Fibroblast of mammary gland (primary cell): ENCODE measurements at regions not wholly inside any gene's neighbourhood (a gene's known extent, or its start where the extent isn't known, plus 50 kb on each side); places are given as distances from the start of the nearest gene placed in this dataset.

Source experiments
- DNase-seq: peaks from one replicate; pipeline ENCODE4 v3.0.0-alpha.2; 2010; ENCODE audit warnings: low read depth
- H3K4me3 ChIP-seq: 2 replicates; pipeline ENCODE4 v1.5.1; 2011; ENCODE audit warnings: low read depth, mild to moderate bottlenecking, low read length, moderate library complexity; ENCODE audit not compliant: control insufficient read depth
- CTCF ChIP-seq: conservative IDR thresholded peaks from 2 replicates; pipeline ENCODE4 v1.5.1; 2011; ENCODE audit warnings: low read depth, low read length, inconsistent platforms; ENCODE audit not compliant: control insufficient read depth, insufficient read depth

- DNase-seq, result no peak
- no peak for TF ChIP-seq CTCF
- H3K4me3 ChIP-seq, result no peak overlapping the region
These were observed 251.2 kb upstream of the RAB6C start for GRCh38 chr2:129728035-129728972.

- TF ChIP-seq CTCF, result no peak
- H3K4me3 ChIP-seq, result no peak overlapping the region
- DNase-seq, result no peak
These were observed 250.5 kb upstream of the RAB6C start for GRCh38 chr2:129729011-129729410.

- no peak for DNase-seq
- H3K4me3 ChIP-seq, result no peak overlapping the region
- no peak for TF ChIP-seq CTCF
These were observed 249.8 kb upstream of the RAB6C start for GRCh38 chr2:129729646-129730045.

- DNase-seq, result no peak
- no peak overlapping the region for H3K4me3 ChIP-seq
- TF ChIP-seq CTCF, result no peak
These were observed 248.5 kb upstream of the RAB6C start for GRCh38 chr2:129730979-129731378.

GRCh38 chr2:129731907-129732629 lies 247.4 kb upstream of the RAB6C start:
- no peak overlapping the region for H3K4me3 ChIP-seq
- no peak for TF ChIP-seq CTCF
- DNase-seq, result no peak

GRCh38 chr2:129732630-129733026 lies 246.8 kb upstream of the RAB6C start:
- TF ChIP-seq CTCF, result no peak
- DNase-seq, result no peak
- no peak overlapping the region for H3K4me3 ChIP-seq
